ENCODE measurements at regions not wholly inside any gene's neighbourhood (a gene's known extent, or its start where the extent isn't known, plus 50 kb on each side); places are given as distances from the start of the nearest gene placed in this dataset.

- peak; percentile 84 for TF ChIP-seq YEATS4 (CRISPR knock-in tag; IDR thresholded peaks at IDR 0.05; ENCODE audit: borderline replicate concordance)
- TF ChIP-seq ZNF792 (CRISPR knock-in tag; IDR thresholded peaks at IDR 0.05) = peak; percentile 61
- peak; percentile 17; the same call in 1 of the 2 replicates for TF ChIP-seq NR2C2 (CRISPR knock-in tag; IDR thresholded peaks at IDR 0.05; ENCODE audit: borderline replicate concordance)
- TF ChIP-seq NFATC3 (CRISPR knock-in tag; IDR thresholded peaks at IDR 0.05) = 0 out of 2 replicates have a peak, but pooled peaks have one; percentile 29
- TF ChIP-seq KDM5B (CRISPR knock-in tag; IDR thresholded peaks at IDR 0.05; ENCODE audit: borderline replicate concordance) = peak; percentile 62; the same call in 1 of the 2 replicates
- TF ChIP-seq DRAP1 (CRISPR knock-in tag; IDR thresholded peaks at IDR 0.05) = peak; percentile 74
- TF ChIP-seq REST (IDR thresholded peaks at IDR 0.05; ENCODE audit: borderline replicate concordance in 1 of 2, low read depth in 1 of 2, low read length in 2 of 2) = peak in 1 of 2 experiments; percentile 3; a peak in 1 of 4 replicates
- TF ChIP-seq ZNF274 (CRISPR knock-in tag; IDR thresholded peaks at IDR 0.05) = peak; percentile 65; the same call in 1 of the 2 replicates
- TF ChIP-seq KMT2A (CRISPR knock-in tag; IDR thresholded peaks at IDR 0.05) = peak; percentile 39; the same call in 1 of the 2 replicates
- peak; percentile 72 for TF ChIP-seq GABPB1 (CRISPR knock-in tag; IDR thresholded peaks at IDR 0.05)
- TF ChIP-seq ERF (CRISPR knock-in tag; IDR thresholded peaks at IDR 0.05) = peak; percentile 67; the same call in 1 of the 2 replicates
- peak; percentile 42; the same call in 1 of the 2 replicates for TF ChIP-seq RAD21 (CRISPR knock-in tag; IDR thresholded peaks at IDR 0.05)
- peak; percentile 61 for TF ChIP-seq PHF20 (CRISPR knock-in tag; IDR thresholded peaks at IDR 0.05)
- peak; percentile 81; the same call in 1 of the 2 replicates for TF ChIP-seq ZNF329 (CRISPR knock-in tag; IDR thresholded peaks at IDR 0.05; ENCODE audit: low read depth)
- peak; percentile 12 for TF ChIP-seq HNF1B (CRISPR knock-in tag; IDR thresholded peaks at IDR 0.05)
- peak; percentile 43; the same call in 1 of the 2 replicates for TF ChIP-seq NFYB (CRISPR knock-in tag; IDR thresholded peaks at IDR 0.05)
- TF ChIP-seq MXD1 (CRISPR knock-in tag; IDR thresholded peaks at IDR 0.05) = peak; percentile 41; the same call in 1 of the 2 replicates
- TF ChIP-seq YY1 (IDR thresholded peaks at IDR 0.05; ENCODE audit: insufficient read depth, insufficient replicate concordance, low read depth, low read length) = peak; percentile 60
- peak; percentile 87 for TF ChIP-seq ZNF143 (CRISPR knock-in tag; IDR thresholded peaks at IDR 0.05)
- TF ChIP-seq ZNF746 (CRISPR knock-in tag; IDR thresholded peaks at IDR 0.05) = peak; percentile 44; the same call in 1 of the 2 replicates
- peak; percentile 88 for TF ChIP-seq ZFY (CRISPR knock-in tag; IDR thresholded peaks at IDR 0.05)
Measured at GRCh38 chr16:29594926-29595838, 67.9 kb upstream of the SPN start (continued).

Data from HepG2 (cell line).